Amniotic epithelial cell (primary cell): ENCODE measurements at regions not wholly inside any gene's neighbourhood (a gene's known extent, or its start where the extent isn't known, plus 50 kb on each side); places are given as distances from the start of the nearest gene placed in this dataset.

ENCODE experiments used
- DNase-seq: peaks from one replicate; pipeline ENCODE4 v3.0.0-alpha.2; 2010; ENCODE audit warnings: low read depth

DNA sequence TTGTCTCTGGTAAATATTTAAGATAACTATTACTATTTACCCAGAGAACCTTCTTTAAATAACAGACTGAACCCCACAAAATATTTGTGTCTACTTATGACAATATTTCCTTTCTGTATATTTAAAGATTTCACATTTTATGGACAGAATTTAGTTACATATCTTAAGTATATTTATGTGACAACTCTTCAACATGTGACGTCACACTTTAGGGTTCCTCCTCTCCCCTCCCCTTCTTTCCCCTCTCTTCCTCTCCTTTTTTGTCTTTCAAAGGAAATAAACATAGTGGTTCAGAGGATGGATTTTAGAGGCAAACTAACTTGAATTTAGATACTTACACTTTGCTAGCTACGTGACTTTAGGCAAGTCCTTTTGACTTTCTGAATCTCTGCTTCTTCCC, 655.6 kb upstream of the NUDT12 start:
- no peak for DNase-seq

DNA sequence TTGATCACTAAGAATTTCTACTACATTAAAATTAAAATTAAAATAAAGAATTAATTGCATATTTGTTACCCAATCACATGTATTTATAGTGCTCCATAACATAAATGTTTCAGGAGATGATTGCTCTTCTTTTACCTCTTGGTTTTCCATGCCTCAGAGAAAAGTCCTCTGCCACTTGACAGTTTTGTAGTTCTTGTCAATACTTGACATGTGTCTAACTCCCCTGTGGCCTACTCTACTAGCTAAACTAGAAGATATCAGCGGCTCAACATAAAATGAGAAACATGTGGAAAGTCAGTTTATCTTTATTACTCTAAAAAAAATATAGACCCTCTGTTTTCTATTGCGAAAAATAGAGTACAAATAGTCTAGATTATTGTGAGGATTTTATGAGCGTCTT, 650.6 kb upstream of the NUDT12 start:
- no peak for DNase-seq

DNA sequence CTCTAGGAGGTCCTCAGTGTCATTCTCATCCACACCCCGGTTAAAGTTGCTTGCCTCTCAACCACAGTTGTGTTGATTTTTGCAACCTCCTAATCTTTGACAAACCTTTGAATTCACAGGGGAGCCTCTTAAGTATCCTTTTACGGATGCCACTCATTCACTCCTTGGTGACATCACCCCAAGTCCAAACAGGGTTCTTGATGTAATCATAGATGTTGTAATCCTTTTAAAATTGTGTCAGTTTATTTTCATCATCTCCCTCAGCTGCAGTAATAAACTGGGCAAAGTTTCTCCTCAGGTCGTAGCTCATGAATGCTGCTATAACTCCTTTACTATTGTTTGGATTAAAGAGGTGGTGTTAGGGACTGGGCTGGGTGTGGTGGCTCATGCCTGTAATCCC, 637.2 kb upstream of the NUDT12 start:
- DNase-seq: peak; percentile 47

DNA sequence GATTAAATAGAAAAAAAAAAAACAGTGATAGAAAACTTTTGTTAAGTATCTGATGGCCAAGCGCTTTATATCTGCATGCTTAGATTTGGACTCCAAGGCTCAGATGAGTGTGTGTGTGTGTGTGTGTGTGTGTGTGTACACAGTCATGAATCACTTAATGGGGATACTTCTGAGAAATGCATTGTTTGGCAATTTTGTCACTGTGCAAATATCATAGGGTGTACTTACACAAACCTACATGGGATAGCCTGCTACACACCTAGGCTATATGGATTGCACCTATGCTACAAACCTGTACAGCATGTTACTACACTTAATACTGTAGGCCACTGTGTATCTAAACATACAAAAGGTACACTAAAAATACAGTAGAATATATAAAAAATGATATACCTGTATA, 635.6 kb upstream of the NUDT12 start:
- DNase-seq: no peak

DNA sequence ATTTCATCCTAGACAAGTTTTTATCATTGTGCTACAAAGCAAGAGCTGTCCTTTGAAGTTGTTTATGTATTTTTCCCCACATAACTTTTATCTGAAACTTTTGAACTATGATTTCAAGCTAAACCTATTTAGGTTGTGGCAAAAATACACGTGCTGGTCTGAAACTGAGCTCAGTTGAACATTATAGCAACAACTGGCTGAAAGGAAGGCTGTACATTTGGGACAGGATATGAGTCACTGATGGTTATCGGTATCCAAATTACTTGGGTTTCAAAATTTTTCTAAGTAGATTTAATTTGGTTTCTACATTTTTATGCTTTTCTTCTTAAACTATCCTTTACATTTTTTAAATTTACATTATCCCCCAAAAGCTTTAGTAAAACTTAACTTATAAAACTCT, 627.3 kb upstream of the NUDT12 start:
- DNase-seq: peak; percentile 89

DNA sequence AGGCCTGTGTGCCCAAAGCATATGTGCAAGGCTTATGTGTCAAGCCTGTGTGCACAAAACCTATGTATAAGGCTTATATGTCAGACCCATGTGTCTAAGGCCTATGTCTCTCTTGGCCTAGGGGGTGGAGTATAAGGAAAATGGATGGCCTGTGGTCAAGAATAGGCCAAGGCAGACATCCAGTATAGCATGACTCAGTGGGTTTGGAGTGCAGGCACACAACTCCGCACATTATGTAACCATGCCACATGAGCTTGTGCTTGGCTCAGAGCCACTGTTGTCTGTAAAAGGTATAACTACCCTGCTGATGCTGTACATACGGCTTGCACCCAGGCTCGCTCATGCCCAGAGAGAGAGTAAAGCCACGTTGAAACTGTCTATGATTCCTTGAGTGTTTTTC, 626.4 kb upstream of the NUDT12 start:
- DNase-seq: peak; percentile 97

DNA sequence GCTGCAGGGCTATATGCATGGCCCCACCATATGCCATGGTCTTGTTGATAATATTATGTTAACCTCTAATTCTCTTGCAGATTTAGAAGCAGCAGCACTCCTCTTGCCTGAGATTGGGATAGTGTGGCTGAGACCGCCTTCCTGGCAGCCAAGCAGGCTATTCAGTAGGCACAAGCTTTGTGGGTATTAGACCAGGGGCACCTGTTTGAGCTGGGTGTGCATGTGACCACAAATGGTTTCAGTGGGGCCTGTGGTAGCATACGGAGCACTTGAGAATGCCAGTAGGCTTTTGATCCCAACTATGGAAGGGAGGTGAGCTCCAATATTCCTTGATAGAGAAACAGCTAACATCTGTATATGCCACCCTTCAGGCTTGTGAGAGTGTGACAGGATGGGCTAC, 625.1 kb upstream of the NUDT12 start:
- DNase-seq: no peak

DNA sequence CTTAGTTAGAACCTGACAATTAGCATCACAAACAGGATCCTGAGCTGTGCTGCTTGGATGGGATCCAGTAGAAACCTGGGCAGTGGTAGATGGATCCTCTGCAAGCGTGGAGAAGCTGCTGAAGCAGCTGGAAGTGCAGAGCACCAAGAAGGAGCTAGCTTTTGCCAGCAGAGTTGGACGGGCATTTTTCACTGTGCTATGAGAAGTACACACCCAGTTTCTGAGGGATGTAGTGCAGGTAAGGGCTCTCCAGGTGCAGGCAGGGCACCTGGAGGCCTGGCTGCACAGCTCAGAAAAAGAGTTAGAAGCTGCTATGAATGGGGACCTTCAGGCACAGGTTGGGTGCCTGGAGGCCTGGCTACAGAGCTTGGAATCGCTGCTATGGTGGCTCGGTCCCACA, 623.9 kb upstream of the NUDT12 start:
- DNase-seq: no peak

DNA sequence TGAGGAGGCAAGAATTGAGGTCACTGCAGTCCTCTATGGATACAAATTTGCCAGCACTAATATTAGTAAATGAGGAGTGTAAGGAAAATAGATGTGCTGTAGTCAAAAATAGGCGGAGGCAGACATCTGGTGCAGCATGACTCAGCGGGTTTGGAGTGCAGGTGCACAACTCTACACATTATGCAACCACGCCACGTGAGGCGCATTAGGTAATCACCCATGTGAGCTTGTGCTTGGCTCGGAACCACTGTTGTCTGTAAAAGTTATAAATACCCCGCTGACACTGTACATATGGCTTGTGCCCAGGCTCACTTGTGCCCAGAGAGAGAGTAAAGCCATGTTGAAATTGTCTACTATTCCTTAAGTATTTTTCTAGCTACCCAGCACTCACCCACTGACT, 623.5 kb upstream of the NUDT12 start:
- DNase-seq: peak; percentile 38

DNA sequence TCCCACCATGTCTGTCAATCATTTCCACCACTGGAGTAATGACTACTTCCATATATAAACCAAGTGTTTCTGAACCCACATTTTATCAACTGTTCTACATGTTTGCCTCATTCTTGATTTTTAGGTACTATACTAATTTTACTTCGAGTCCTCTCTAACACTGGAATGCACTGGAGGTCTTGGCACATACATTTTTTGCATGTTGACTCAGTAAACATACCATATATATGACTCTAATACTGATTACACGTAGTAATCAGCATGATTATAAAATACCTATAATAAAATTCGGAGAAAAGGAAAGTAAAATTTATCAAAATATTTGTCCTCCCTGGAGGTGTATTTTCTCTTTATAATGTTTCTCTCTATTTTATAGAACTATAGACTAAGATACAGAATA, 621.7 kb upstream of the NUDT12 start:
- DNase-seq: no peak

DNA sequence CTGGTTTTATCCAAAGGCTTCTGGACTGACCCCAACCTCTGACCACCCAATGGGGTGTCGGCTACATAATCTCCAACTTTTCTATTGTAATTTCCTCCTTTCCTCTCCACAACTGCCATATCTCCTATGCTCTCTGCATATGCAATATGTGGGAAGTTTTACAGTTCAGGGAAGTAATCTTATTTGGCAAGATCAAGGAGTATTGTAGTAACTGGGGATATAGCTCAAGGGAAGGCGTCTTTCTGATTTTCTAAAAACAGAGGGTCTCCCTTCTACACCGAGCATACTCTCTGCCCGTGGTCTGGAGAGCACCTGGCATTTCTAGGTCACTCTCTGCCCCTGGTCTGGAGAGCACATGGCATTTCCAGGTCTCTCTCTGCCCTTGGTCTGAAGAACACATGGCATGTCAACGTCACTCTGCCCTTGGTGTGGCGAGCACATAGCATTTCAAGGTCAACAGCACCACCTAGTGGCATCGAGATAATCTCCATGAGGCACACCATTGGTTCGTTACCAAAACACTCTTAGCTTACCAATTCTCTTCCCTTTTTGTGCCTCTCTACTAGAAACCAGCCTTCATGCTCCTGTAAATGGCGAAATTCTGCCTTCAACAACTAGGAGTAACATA, 616.4 kb upstream of the NUDT12 start:
- DNase-seq: peak; percentile 42

DNA sequence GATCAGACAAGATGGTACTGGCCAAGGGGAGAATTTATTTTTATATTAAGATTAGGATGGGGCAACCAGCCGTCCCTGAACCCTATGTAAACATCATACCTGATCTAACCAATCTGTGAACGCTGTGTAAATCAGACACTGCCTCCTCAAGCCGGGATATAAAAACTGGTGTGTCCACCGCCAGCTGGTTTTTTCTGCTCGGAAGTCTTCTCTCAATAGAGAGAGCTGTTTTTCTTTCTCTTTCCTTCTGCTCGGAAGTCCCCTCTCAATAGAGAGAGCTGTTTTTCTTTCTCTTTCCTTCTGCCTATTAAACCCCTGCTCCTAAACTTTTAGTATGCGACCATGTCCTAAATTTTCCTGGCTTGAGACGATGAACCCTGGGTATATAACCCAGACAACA, 615.5 kb upstream of the NUDT12 start:
- no peak for DNase-seq

DNA sequence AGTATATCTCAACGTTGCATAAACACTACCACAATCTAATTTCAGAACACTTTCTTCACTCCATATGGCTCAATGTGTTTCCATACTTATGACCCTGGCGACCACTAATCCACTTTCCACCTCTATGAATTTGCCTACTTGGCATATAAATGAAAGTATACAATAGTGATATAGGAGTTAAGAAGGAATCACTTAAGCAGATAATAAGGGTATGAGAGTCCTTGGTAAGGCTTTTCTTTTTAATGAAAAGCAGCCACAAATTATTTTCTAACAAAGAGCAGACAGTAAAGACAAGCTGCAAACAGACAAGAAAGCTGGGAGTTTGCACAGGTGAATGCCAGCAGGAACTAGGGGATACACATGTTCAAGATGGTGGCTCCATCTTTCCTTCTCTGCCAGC, 615.1 kb upstream of the NUDT12 start:
- no peak for DNase-seq

DNA sequence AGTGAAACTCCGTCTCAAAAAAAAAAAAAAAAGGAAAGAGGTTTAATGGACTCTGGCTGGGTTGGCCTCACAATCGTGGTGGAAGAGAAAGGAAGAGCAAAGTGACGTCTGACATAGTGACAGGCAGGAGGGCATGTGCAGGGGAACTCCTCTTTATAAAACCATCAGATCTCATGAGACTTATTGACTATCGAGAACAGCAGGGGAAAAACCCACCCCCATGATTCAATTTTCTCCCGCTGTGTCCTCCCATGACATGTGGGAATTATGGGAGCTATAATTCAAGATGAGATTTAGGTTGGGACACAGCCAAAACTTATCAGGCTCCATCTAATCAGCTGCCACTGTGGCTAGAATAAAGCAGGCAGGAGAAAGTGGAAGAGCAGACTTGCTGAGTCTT, 610.4 kb upstream of the NUDT12 start:
- DNase-seq: no peak

DNA sequence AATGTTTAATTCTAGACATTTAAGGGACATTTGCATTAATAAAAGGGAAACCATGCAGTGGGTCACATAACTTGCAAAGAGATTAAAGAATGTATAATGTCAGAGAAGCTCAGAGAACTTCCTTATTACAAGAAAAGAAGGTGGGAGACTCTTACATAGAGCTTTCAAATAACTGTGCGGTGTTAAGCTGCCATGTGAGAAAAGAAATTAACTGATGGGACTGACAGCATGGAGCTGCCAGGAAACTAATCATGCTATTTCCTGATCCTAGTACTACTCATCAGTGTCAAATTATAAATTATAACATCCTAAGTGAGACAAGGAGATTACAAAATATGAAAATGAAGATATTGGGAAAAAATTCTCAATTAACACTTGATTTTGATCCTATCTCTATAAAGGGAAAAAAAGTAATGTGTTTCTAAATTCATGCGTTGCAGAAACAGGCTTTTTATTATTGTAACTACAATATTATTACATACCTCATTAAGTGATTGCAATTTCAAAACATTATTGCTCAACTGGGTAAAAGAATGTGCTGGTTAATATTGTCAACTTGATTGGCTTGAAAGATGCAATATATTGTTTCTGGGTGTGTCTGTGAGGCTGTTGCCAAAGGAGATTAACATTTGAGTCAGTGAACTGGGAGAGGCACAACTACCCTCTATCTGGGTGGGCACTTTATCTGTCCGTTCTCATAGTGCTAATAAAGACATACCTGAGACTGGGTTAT, 609.5 kb upstream of the NUDT12 start:
- peak; percentile 25 for DNase-seq

DNA sequence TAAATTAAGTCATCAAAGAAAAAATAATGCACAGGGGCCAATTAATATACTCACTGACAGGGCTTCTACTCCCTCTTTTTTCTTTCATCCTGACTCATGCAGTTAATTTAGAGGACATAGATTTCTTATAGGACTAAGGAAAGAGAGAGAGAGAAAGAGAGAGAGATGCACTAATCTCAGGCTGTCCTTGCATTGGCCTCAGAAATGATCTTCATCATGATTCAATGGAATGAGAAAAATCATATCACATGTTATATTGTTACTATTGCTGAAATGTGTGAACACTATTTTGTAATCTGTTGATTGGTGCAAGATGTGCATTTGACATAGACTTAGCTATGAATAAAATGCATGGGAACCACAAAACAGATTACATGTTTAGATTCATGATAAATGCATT, 608.3 kb upstream of the NUDT12 start:
- DNase-seq: peak; percentile 82

DNA sequence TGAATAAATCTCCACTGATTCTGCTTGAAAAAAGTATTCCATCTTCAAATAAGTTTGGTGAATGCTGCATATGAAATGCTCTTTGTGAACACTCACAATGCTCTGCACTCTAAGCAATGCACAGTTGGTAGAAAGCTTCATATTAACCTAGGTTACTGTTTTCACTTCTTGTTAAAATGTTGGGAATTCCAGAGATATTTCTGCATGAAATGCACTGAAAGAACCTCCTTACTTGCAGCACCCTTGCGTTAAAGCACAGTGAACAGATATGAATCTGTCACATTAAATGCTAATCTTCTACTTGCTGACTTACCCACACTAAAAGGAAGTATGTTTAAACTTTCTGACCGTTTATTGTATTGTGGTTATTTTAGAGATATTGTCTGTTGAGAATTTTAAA, 584.1 kb upstream of the NUDT12 start:
- DNase-seq: no peak

DNA sequence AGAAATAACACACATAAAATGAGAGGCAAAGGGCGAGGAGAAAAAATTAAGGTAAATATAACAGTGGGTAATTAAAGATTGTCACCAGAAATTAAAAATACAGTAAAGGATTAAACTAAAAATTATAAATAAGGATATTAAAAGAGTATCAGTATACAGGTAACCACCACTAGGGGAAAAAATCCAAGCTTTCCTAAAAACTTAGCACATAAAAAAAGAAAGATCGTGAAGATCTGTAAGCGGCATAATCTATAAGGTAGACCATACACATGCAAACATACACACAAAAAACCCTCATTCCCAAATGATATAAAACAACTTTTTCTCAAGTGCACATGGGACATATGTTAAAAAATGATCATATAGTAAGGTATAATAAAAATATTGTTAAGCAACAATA, 577.3 kb upstream of the NUDT12 start:
- no peak for DNase-seq

DNA sequence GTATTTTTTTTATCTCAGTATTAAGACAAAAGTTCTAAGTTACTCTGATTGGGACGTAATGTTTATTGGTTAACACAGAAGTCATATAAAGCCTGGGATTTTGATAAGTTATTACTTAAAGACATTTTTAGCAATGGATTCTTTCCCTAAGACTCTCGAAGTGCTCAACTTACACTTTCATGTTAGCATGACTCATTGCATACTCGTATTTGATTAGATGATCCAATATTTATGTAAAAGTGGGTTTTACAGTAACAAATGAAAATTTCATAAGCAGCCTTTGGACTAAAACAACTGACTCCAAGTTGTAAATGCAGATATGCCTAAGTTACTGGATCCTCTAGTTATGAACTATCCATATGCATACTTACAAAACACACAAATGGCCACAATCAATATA, 567.7 kb upstream of the NUDT12 start:
- no peak for DNase-seq

DNA sequence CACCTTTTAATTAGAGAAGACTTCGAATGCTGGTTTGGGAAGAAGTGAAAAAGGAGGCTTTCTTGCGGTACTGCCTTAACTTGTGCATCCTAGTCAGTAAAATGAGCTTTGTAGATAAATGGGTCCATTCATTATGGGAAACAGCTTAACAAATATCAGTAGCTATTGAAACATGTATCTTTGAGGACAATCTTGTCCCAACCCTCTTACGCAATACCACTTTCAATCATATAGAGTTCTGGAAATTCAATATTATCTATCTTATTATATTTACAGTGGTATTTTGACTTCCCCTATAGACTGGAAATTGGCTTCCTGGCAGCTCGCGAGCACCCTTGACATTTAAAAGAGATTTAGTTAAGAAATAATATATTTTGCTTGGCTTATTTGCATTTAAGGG, 565.8 kb upstream of the NUDT12 start:
- no peak for DNase-seq

DNA sequence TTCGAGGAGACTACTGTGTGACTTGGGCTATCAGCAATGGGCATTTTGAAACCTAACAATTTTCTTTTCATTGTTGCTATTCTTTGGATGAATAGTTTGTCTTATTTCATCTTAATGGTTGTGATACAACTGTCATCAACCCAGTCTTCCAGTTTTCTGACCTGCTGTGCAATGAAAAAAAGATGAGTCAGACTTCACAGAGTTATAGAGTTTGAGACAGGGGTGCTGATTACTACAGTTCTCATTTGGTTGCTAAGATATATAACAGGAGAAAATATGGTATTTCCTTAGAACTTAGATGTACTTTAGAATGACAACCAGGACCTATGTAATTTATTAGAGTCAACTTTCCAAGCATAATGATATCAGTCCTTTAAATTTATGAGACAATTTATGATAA, 564.4 kb upstream of the NUDT12 start:
- DNase-seq: no peak

DNA sequence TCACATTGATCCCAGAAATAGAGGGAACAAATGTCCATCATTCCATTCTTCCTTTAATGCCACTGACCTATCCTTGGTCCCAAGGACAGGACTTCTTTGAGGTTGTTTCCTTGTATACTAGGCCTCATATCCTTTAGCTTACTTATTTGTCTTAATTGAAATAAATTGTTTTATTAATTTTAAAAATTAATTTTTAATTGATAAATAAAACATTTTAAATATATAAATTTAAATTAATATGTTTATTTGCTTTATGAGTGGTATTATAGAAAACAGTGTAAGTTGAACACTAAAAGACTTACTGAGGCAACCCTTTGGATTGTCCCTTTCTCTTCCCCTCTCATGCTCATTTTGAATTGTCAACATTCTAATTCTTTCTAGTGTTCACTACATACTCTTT, 556.9 kb upstream of the NUDT12 start:
- no peak for DNase-seq

DNA sequence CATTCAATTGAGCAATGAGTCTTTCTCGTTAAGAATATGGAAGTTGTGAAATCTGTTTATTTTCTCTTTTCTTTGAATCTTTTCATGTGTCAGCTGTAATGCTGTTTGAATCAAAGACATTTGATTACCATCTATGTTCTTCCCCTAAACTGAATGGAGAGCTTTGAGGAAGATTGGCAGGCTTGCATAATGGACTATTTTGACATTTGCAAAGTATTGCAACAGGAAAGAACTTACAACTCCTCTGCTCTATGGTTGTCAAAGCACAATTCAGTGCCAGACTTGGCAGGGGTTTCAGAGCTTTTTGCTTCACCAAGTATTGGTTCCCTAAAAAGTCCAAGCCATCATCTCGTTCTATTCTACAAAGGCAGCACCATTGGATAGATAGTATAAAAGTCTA, 549.0 kb upstream of the NUDT12 start:
- DNase-seq: no peak

DNA sequence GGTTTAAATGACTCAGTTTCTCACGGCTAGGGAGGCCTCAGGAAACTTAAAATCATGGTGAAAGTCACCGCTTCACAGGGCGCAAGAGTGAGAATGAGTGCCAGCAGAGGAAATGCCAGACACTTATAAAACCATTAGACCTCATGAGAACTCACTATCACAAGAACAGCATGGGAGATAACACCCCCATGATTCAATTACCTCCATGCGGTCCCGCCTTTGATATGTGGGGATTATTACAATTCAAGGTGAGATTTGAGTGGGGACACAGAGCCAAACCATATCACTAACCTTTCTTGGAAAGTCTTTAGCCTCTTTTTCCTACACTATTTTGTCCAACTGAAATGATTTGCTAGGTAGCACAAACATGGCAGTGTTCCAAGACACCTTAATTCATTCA, 533.9 kb upstream of the NUDT12 start:
- DNase-seq: no peak
